Stromal cell of bone marrow (primary cell): ENCODE measurements at regions not wholly inside any gene's neighbourhood (a gene's known extent, or its start where the extent isn't known, plus 50 kb on each side); places are given as distances from the start of the nearest gene placed in this dataset.
"Not testable (repeated sequence)": the region's sequence is repeated elsewhere in the genome, so short reads cannot be mapped to it uniquely, and the experiment has no call there.

ENCODE experiments used
- DNase-seq: peaks from one replicate; pipeline ENCODE4 v3.0.0-alpha.2; 2012; ENCODE audit warnings: low read depth

- no peak for DNase-seq
Observed at GRCh38 chrX:130467936-130468335, 66.1 kb downstream of the RBMX2 start.

- no peak for DNase-seq
Observed at GRCh38 chrX:130468395-130468923, 66.7 kb downstream of the RBMX2 start.

- no peak for DNase-seq
Observed at GRCh38 chrX:130482871-130483270, 81.1 kb downstream of the RBMX2 start.

- DNase-seq: no peak
Observed at GRCh38 chrX:130485870-130486269, 84.1 kb downstream of the RBMX2 start.

GRCh38 chrX:130495502-130495901 lies 93.7 kb downstream of the RBMX2 start:
- DNase-seq: not testable (repeated sequence)

GRCh38 chrX:130497531-130497930 lies 95.7 kb downstream of the RBMX2 start:
- DNase-seq: no peak

- no peak for DNase-seq
Observed at GRCh38 chrX:130498653-130499274, 97.0 kb downstream of the RBMX2 start.

GRCh38 chrX:130502016-130502570 lies 100.3 kb downstream of the RBMX2 start:
- no peak for DNase-seq

GRCh38 chrX:130504019-130504418 lies 102.2 kb downstream of the RBMX2 start:
- DNase-seq: no peak

GRCh38 chrX:130507015-130507414 lies 105.2 kb downstream of the RBMX2 start:
- DNase-seq: no peak

GRCh38 chrX:130512534-130512933 lies 110.7 kb downstream of the RBMX2 start:
- not testable (repeated sequence) for DNase-seq

GRCh38 chrX:130516123-130516522 lies 114.3 kb downstream of the RBMX2 start:
- no peak for DNase-seq

- no peak for DNase-seq
Observed at GRCh38 chrX:130523460-130524394, 121.9 kb downstream of the RBMX2 start.

GRCh38 chrX:130524476-130525194 lies 122.8 kb downstream of the RBMX2 start:
- no peak for DNase-seq

- DNase-seq: no peak
Observed at GRCh38 chrX:130529531-130529930, 127.7 kb downstream of the RBMX2 start.

- no peak for DNase-seq
Observed at GRCh38 chrX:130531066-130531465, 129.3 kb downstream of the RBMX2 start.

GRCh38 chrX:130539721-130540321 lies 138.0 kb downstream of the RBMX2 start:
- peak; percentile 20 for DNase-seq

- no peak for DNase-seq
Observed at GRCh38 chrX:130543603-130544325, 142.0 kb downstream of the RBMX2 start.

GRCh38 chrX:130545796-130546195 lies 144.0 kb downstream of the RBMX2 start:
- no peak for DNase-seq

GRCh38 chrX:130549382-130549781 lies 147.6 kb downstream of the RBMX2 start:
- DNase-seq: not testable (repeated sequence)

GRCh38 chrX:130550351-130550750 lies 148.6 kb downstream of the RBMX2 start:
- DNase-seq: no peak
